SU-DHL-6 (cell line): ENCODE measurements at regions not wholly inside any gene's neighbourhood (a gene's known extent, or its start where the extent isn't known, plus 50 kb on each side); places are given as distances from the start of the nearest gene placed in this dataset.

Experiments
- CTCF ChIP-seq: fragments of 200-600 bp; sonication (generic); IDR thresholded peaks from one replicate; pipeline ENCODE4 v1.5.1; 2017; ENCODE audit warnings: antibody characterized with exemption, mild to moderate bottlenecking, low read length, moderate library complexity; ENCODE audit not compliant: insufficient read depth, poor library complexity, severe bottlenecking
- EZH2phosphoT487 ChIP-seq: fragments of 200-600 bp; sonication (generic), shearing (Covaris generic); conservative IDR thresholded peaks from 2 replicates; pipeline ENCODE4 v1.6.1; 2018; ENCODE audit warnings: mild to moderate bottlenecking, antibody characterized with exemption, low read length, moderate library complexity, mixed read lengths

DNA sequence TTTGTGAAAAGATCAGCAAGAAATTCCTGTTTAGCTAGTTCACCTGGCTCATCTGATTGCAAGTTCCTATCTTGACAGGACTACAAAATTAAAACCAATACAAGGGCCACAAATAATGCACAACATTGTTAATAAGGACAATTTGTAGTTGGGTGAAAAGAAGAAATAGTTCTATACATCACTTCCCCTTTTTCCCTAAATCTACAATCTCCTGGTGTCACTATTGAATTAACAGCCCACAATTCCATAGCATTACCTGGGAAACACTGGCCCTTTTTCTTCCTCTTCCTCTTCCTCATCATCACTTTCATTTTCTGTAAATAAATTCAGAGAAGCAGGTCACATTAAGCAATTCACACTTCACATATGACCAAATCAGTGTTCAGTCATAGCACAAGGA lies 366.9 kb downstream of the FAM72C start:
- TF ChIP-seq CTCF, result no peak
- TF ChIP-seq EZH2phosphoT487, result no peak
